GM10266 (cell line): ENCODE measurements at regions not wholly inside any gene's neighbourhood (a gene's known extent, or its start where the extent isn't known, plus 50 kb on each side); places are given as distances from the start of the nearest gene placed in this dataset.

Experiments
- DNase-seq: peaks from one replicate; pipeline ENCODE4 v3.0.0; 2012; ENCODE audit errors: extremely low spot score
- TF ChIP-seq, protein P1 (sequence below): IDR thresholded peaks from 2 replicates; pipeline ENCODE4 v1.5.1; 2012; ENCODE audit warnings: mild to moderate bottlenecking, low read depth; ENCODE audit not compliant: control insufficient read depth, insufficient read depth; ENCODE audit errors: missing control alignments

DNA sequence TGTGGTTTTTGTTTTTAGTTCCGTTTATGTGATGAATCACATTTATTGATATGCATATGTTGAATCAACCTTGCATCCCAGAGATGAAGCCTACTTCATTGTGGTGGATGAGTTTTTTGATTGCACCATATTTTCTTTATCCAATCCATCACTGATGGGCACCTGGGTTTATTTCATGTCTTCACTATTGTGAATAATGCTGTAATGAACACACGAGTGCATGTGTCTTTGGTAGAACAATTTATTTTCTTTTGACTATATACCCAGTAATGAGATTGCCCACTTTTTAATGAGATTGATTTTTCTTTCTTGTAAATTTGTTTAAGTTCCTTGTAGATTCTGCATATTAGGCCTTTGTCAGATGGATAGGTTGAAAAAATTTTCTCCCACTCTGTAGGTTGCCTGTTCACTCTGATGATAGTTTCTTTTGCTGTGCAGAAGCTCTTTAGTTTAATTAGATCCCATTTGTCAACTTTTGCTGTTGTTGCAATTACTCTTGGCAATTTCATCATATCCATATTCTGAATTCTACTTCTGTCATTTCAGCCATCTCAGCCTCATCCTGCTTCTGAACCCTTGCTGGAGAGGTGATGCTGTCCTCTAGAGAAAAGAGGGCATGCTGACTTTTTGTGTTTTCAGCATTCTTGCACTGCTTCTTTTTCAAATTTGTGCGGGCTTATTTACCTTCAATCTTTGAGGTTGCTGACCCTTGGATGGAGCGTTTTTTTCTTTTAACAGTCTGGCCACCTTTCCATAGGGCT lies 96.2 kb upstream of the CTAGE1 start:
- TF ChIP-seq, protein P1, sequence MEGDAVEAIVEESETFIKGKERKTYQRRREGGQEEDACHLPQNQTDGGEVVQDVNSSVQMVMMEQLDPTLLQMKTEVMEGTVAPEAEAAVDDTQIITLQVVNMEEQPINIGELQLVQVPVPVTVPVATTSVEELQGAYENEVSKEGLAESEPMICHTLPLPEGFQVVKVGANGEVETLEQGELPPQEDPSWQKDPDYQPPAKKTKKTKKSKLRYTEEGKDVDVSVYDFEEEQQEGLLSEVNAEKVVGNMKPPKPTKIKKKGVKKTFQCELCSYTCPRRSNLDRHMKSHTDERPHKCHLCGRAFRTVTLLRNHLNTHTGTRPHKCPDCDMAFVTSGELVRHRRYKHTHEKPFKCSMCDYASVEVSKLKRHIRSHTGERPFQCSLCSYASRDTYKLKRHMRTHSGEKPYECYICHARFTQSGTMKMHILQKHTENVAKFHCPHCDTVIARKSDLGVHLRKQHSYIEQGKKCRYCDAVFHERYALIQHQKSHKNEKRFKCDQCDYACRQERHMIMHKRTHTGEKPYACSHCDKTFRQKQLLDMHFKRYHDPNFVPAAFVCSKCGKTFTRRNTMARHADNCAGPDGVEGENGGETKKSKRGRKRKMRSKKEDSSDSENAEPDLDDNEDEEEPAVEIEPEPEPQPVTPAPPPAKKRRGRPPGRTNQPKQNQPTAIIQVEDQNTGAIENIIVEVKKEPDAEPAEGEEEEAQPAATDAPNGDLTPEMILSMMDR = no peak

DNA sequence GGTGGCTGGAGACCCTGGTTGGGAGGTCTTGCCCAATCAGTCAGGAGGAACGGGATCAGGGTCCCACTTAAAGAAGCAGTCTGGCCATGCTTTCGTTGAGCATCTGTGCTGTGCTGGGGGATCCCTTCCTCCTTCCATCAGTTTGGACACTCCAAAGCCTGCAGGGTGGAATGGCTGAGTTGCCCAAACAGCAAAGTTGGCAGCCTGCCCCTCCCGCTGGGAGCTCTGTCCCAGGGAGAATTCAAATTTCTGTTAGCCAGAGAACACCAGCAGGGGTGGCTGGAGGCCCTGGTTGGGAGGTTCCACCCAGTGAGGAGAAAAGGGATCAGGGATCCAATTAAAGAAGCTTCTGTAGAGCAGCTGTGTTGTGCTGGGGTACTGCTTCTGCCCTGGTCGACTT lies 96.9 kb upstream of the CTAGE1 start:
- TF ChIP-seq, protein P1 = no peak
- no peak for DNase-seq

More for the DNA sequence above, 96.2 kb upstream of the CTAGE1 start:
- no peak for DNase-seq

DNA sequence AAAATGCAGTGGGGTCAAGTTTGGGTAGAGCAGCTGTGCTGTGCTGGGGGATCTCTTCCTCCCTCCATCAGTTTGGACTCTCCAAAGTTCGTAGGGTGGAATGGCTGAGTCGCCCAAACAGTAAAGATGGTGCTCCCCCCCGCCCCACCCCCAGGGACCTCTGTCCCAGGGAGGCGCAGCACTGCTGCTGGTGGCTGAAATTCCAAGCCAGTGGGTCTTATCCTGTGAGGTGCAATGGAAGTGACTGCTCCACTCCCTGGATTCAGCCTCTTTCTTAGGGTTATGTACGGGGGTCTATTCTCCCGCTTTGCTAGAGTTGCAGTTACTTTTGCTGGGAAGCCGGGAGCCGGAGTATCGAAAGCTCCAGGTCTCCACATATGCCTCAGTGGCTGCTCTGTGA lies 97.5 kb upstream of the CTAGE1 start:
- DNase-seq = no peak
- TF ChIP-seq, protein P1 = no peak

DNA sequence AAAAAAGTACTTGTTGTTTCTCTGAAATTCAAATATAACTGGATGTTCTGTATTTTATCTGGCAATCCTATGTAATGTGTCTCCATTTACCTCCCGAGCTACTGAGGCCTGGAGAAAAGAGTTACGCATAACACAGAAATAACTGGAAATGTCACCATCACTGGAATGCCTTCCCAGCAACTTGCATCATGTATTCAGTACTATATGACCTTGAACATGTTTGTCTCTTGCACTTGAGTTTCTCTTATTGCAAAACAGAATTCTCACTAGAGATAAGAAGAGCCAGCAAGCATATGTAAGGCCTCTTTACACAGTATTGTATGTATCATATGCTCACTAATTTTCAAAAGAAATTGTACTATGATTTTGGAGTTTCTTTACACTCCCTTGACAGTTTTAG lies 99.6 kb upstream of the CTAGE1 start:
- no peak for DNase-seq
- TF ChIP-seq, protein P1 = no peak

DNA sequence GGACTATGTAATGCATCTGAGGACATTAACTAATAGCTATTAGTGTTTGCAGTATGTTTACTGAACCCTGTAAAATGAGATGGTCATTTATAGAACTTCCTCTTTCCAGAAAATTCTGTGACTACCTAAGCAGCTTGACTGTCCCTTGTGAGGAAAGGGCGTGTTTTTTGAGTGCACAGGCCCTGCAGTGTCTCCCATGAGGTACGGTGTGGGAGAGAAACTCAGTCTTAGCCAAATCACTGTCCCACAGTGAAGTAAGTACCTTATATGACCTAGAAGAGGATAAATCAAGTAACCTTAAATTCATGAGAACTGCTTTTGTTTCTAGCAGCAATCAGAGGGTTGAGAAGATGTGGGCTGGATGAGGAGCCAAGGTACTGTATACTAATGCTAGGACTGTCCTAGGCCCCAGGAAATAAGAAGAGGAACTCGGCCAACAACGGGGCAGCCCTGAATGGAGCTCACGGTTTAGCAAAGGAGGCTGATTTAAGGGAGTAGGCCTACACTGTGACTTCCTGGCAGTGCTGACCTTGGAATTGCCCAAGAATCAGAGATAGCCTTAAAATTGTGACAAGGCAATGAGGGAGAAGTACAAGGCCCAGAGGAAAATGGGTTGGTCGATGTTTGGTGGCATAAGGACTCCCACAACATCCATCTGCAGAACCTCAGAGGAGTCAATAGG lies 103.5 kb upstream of the CTAGE1 start:
- TF ChIP-seq, protein P1 = no peak
- no peak for DNase-seq

DNA sequence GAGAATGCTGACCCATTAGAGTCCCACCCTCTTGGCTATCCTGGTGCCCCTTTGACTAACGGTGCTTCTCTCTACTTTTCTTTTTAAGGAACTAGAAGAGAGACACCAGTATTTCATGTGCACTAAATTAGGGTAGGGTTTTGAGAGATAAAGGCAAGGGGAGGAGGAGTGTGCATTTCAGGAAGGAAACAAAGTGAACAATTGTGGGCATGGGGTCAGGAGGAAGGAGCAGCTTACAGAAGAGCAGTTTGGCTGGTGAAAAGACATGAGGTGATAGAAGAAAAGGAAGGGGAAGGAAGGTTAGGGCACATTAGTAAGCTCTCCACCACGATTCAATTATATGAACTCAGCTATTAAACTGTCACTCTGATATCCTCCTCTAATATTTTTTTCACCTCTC lies 105.8 kb upstream of the CTAGE1 start:
- DNase-seq = no peak
- TF ChIP-seq, protein P1 = no peak

DNA sequence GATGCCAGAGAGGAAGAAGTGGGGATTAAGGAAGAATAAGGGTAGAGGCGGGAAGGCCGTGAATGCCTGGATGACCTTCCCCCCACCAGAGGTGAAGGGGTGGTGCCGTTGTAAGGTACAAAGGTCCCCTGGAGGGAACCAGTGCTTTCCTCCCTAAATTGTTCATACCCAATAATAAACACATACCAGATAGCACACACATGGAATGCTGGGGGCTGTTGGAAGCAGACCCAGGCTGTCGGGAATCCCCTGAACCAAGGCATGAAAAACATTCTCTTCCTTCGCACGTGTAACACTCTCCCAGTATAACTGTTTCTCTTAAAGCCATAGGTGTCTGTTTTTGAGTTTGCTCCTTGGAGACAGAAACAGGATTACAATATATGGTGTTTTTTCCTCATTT lies 107.1 kb upstream of the CTAGE1 start:
- TF ChIP-seq, protein P1 = no peak
- no peak for DNase-seq
